Kidney epithelial cell (primary cell): ENCODE measurements at regions not wholly inside any gene's neighbourhood (a gene's known extent, or its start where the extent isn't known, plus 50 kb on each side); places are given as distances from the start of the nearest gene placed in this dataset.
"Not testable (repeated sequence)": the region's sequence is repeated elsewhere in the genome, so short reads cannot be mapped to it uniquely, and the experiment has no call there.

Experiments
- DNase-seq: peaks from one replicate; pipeline ENCODE4 v3.0.0-alpha.2; 2010; ENCODE audit warnings: low read depth
- H3K27me3 ChIP-seq: 2 replicates; pipeline ENCODE4 v1.6.0; 2011; ENCODE audit warnings: low read length; ENCODE audit not compliant: control insufficient read depth, insufficient read depth
- H3K36me3 ChIP-seq: 2 replicates; pipeline ENCODE4 v1.5.1; 2011; ENCODE audit warnings: low read length; ENCODE audit not compliant: control insufficient read depth, insufficient read depth
- H3K4me3 ChIP-seq: 2 replicates; pipeline ENCODE4 v1.5.1; 2011; ENCODE audit warnings: low read depth, mild to moderate bottlenecking, control low read depth, low read length
- TF ChIP-seq, protein P1 (sequence below): IDR thresholded peaks from 2 replicates; pipeline ENCODE4 v1.5.1; 2011; ENCODE audit warnings: mild to moderate bottlenecking, moderate library complexity, low read length, control low read depth, inconsistent platforms; ENCODE audit not compliant: insufficient read depth, poor library complexity, severe bottlenecking

GRCh38 chr20:29448806-29449470 lies 1808.5 kb upstream of the DEFB115 start:
- DNase-seq, result no peak
- no peak overlapping the region for H3K4me3 ChIP-seq
- no peaks in the 10 kb centered on the region for H3K27me3 ChIP-seq
- TF ChIP-seq, protein P1, sequence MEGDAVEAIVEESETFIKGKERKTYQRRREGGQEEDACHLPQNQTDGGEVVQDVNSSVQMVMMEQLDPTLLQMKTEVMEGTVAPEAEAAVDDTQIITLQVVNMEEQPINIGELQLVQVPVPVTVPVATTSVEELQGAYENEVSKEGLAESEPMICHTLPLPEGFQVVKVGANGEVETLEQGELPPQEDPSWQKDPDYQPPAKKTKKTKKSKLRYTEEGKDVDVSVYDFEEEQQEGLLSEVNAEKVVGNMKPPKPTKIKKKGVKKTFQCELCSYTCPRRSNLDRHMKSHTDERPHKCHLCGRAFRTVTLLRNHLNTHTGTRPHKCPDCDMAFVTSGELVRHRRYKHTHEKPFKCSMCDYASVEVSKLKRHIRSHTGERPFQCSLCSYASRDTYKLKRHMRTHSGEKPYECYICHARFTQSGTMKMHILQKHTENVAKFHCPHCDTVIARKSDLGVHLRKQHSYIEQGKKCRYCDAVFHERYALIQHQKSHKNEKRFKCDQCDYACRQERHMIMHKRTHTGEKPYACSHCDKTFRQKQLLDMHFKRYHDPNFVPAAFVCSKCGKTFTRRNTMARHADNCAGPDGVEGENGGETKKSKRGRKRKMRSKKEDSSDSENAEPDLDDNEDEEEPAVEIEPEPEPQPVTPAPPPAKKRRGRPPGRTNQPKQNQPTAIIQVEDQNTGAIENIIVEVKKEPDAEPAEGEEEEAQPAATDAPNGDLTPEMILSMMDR, result no peak
- no peaks in the 10 kb centered on the region for H3K36me3 ChIP-seq

DNA sequence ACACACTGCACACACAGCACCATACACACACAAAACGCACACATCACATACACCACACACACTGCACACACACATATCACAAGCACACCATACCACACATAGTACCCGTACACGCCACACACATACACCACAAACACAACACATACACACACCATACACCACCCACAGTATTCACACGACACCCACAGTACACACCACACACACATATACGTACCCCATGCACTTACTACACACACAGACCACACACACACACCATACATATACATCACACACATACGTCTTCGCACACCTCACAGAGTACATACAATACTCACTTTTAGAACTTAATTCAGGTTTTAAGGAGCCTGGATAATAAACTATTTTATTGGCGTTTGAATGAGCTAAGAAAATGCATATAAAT lies 1805.3 kb upstream of the DEFB115 start:
- Histone ChIP-seq H3K36me3 (no peaks in the 10 kb centered on the region), H3K27me3 (no peaks in the 10 kb centered on the region), H3K4me3 (no peak overlapping the region)
- TF ChIP-seq, protein P1, result no peak
- no peak for DNase-seq

GRCh38 chr20:29456987-29457693 lies 1800.3 kb upstream of the DEFB115 start:
- H3K36me3 ChIP-seq, H3K4me3 ChIP-seq, H3K27me3 ChIP-seq, DNase-seq: not testable (repeated sequence)

DNA sequence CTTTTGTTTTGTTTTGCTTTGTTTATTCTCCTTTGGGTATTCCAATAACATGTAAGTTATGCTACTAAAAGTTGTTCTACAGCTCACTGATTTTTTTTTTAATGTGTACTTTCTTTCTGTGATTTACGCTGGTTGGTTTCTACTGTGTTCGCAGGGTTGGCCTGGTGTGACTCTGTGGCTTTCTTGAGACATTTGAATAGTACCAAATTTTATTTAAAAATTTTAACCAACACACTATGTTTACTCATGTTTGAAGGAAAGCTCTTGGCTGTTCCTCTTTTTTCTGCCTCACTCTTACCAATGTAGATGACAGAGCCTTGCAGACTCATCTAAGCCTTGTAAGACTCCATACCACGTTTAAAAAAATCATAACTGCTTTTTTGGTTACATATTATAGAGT lies 1784.9 kb upstream of the DEFB115 start:
- Histone ChIP-seq H3K4me3 (no peak overlapping the region), H3K27me3 (no peaks in the 10 kb centered on the region), H3K36me3 (no peaks in the 10 kb centered on the region)
- DNase-seq, result no peak
- TF ChIP-seq, protein P1, result no peak

DNA sequence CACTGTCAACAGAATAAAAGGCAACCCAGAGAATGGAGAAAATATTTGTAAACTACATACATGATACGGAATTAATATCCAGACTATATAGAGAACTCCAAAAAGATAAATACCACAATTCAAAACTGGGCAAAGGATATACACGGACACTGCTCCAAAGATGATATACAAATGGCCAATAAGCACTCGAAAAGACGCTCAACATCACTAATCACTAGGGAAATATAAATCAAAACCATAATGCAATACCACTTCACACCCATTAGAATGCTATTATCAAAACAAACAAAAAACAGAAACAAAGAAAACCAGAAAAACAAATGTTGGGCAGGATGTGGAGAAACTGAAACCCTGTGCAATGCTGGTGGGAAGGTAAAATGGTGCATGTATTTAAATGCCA lies 1764.6 kb upstream of the DEFB115 start:
- DNase-seq, H3K4me3 ChIP-seq, H3K27me3 ChIP-seq, H3K36me3 ChIP-seq: not testable (repeated sequence)

DNA sequence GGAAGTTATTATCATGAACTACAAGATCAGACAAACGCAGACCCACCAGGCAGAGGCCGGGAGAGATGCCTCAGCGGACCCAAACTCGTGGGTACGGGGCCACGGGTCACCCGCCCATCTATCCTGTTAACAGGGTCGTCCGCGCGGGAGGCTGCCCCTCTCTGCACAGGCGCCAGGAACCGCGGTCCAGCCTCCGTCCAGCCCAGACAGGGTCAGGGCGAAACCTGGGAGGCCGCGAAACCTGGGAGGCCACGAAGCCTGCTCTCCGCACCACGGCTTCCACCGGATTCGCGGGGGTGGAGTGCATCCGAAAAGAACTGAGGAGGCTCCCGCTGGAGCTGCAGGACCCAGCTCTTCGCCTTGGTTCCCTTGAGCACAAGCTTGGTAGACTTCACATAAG lies 1760.7 kb upstream of the DEFB115 start:
- not testable (repeated sequence) for H3K27me3 ChIP-seq, H3K36me3 ChIP-seq, DNase-seq, H3K4me3 ChIP-seq

DNA sequence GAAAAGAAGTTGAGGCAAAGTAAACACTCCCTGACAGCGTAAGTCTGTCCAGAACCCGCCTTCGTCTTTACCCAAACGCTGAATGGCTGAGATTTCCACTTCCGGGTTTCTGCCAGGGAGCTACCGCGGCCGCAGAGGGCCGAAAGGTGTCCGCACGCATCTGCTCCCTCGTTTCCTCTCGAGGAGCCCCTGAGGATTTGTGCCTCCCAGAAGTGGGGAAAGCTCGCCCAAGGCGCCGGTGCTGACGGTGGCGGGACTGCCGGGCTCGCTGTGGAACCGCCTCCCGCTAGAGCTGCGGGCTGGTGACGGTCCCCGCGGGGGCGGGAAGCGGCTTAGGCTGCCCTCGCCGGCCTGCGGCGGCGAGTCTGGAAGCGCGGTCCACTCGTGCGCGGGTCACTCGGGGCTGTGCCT lies 1760.2 kb upstream of the DEFB115 start:
- no peak for DNase-seq
- TF ChIP-seq, protein P1, result no peak
- Histone ChIP-seq H3K36me3 (no peaks in the 10 kb centered on the region), H3K27me3 (no peaks in the 10 kb centered on the region), H3K4me3 (no peak overlapping the region)

GRCh38 chr20:29497684-29498083 lies 1759.8 kb upstream of the DEFB115 start:
- not testable (repeated sequence) for H3K27me3 ChIP-seq, H3K4me3 ChIP-seq

DNA sequence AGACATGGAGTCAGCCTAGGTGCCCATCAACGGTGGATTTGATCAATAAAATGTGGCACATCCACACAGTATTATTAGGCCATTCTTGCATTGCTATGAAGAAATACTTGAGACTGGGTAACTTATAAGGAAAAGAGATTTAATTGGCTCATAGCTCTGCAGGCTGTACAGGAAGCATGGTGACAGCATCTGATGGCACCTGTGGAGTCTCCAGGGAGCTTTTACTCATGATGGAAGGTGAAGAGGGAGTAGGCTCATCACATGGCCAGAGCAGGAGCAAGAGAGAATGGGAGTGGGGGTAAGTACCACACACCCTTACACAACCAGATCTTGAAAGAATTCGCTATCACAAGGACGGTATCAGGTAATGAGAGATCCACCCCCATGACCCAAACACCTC lies 1756.7 kb upstream of the DEFB115 start:
- H3K4me3 ChIP-seq, DNase-seq, H3K36me3 ChIP-seq, H3K27me3 ChIP-seq: not testable (repeated sequence)

More at GRCh38 chr20:29497684-29498083, 1759.8 kb upstream of the DEFB115 start:
- not testable (repeated sequence) for H3K36me3 ChIP-seq, DNase-seq

GRCh38 chr20:29514634-29515033 lies 1742.8 kb upstream of the DEFB115 start:
- DNase-seq, H3K27me3 ChIP-seq, H3K36me3 ChIP-seq, H3K4me3 ChIP-seq: not testable (repeated sequence)

DNA sequence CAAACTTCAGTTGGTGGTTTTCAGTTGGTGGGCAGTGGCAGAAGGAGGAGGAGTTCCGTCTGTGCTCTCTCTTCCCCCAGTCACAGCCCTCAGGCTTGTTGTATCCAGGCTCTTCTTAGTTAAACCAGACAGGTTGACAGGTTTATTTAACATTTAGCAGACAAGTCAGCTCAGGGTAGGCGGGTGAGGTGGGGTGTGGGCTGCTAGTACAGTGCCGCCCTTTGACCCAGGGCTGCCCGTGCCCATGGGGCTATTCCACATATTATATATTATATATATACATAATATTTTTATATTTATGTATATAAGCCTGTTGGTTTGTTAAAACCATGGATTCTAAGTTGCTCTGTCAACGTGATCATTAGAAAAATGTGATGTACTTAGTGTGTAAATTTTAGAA lies 1740.6 kb upstream of the DEFB115 start:
- not testable (repeated sequence) for H3K4me3 ChIP-seq, H3K36me3 ChIP-seq, H3K27me3 ChIP-seq, DNase-seq
